ENCODE measurements at regions not wholly inside any gene's neighbourhood (a gene's known extent, or its start where the extent isn't known, plus 50 kb on each side); places are given as distances from the start of the nearest gene placed in this dataset.

- no peak for TF ChIP-seq CTCF (IDR thresholded peaks at IDR 0.05; ENCODE audit: extremely low read depth, missing control alignments)
- DNase-seq (ENCODE audit: low spot score) = peak; percentile 18
Observed at GRCh38 chr1:229155472-229155871, 115.4 kb upstream of the RAB4A start.

GRCh38 chr1:229156872-229157271, 114.0 kb upstream of the RAB4A start:
- TF ChIP-seq CTCF (IDR thresholded peaks at IDR 0.05; ENCODE audit: extremely low read depth, missing control alignments) = no peak
- no peak for DNase-seq (ENCODE audit: low spot score)

- DNase-seq (ENCODE audit: low spot score) = no peak
- TF ChIP-seq CTCF (IDR thresholded peaks at IDR 0.05; ENCODE audit: extremely low read depth, missing control alignments) = no peak
Observed at GRCh38 chr1:229157480-229157879, 113.4 kb upstream of the RAB4A start.

DNA sequence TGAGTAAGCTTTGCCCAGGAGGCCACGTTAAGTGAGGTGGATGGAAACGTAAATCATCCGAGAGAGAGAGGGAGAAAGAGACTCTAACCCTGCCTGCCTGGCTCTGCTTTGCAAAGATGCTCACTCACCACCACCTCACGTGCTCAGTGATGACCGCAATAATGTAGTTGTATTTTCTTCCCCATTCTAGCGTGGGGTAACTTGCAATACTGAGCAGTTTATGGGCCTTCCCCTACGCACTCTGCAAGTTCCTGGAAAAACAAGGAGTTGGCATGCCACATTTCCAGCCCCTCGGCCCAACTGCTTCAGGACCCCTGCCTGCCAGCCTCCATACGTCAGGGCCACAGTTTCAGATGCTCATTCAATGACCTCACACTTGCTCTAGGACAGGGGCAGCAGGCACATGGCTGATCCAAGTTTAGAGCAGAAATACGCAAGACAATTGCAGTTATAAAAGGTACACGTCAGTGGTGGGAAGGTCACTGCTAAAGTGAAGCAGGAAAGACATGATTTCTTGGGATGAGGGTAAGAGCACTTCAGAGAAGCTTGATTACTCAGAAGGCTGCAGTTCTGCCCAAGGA, 112.5 kb upstream of the RAB4A start:
- no peak for DNase-seq (ENCODE audit: low spot score)
- TF ChIP-seq CTCF (IDR thresholded peaks at IDR 0.05; ENCODE audit: extremely low read depth, missing control alignments) = no peak

DNA sequence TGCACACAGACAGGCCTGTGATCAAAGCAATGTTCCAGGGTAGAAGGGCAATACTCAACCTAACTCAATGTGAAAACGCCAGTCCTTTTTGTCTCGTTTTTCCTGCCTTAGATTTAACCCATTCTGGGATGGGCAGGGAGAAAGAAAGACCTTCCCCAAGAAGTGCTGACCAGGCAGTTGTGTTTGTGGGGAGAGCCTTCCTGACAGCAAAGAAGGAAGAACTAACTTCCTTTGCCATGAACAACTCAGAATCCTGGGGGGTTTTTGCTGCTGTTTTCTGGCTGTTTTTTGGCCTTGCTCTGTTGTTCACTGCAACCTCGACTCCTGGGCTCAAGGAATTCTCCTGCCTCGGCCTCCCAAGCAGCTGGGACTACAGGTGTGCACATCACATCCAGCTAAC, 112.0 kb upstream of the RAB4A start:
- DNase-seq (ENCODE audit: low spot score) = no peak
- no peak for TF ChIP-seq CTCF (IDR thresholded peaks at IDR 0.05; ENCODE audit: extremely low read depth, missing control alignments)

DNA sequence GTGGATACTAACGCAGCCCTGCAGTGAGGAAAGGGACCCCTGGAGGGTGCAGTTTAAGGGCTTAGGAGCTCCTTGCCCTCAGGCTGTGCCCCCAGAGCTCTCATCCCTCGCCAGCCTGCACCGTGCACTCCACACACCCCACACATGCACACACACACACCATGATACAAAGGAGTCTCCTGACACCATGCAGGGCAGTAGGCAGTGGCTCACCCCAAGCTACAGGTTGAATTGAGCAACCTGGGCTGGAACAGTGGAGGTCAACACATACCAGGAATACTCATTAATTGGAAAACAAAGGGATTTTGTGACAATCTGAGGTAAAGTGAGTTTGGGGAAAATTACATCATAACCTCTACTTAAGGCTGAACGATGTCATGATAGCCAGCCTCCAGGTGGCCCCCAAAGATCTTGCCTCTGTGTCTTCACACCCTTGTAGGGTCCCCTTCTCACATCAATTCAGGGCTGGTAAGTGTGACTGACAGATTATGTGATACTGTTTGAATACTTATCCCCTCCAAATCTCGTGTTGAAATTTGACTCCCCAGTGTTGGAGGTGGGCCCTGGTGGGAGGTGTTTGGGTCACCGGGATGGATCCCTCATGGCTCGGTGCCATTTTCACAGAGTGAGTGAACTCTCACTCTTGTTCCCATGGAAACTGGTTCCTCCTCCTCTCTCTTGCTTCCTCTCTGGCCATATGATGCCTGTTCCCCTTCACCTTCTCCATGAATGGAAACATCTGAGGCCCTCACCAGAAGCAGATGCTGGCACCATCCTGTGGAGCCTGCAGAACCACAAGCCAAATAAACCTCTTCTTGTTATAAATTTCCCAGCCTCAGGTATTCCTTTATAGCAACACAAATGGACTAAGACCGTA, 111.0 kb upstream of the RAB4A start:
- DNase-seq (ENCODE audit: low spot score) = no peak

More for the DNA sequence above, 111.0 kb upstream of the RAB4A start:
- no peak for TF ChIP-seq CTCF (IDR thresholded peaks at IDR 0.05; ENCODE audit: extremely low read depth, missing control alignments)

Measured in GM20000 (cell line).